Gastrocnemius medialis (tissue), 4 donors: ENCODE measurements at regions not wholly inside any gene's neighbourhood (a gene's known extent, or its start where the extent isn't known, plus 50 kb on each side); places are given as distances from the start of the nearest gene placed in this dataset.

Source experiments
- ATAC-seq, 2 donors: fragments of 150-250 bp; one replicate each; pipeline ENCODE4 v1.9.1; 2016
- DNase-seq, 2 donors: peaks; one replicate each; pipeline ENCODE4 v3.0.0-alpha.2; 2019
- H3K27ac ChIP-seq, 4 donors: fragments of 200-600 bp; sonication (generic); 1 replicate in 1 of 4; 2 replicates in 3 of 4; pipeline ENCODE4 v1.5.1; 2016 to 2018; ENCODE audit warnings: mild to moderate bottlenecking in 2 of 4, moderate library complexity in 1 of 4
- H3K27me3 ChIP-seq, 3 donors: fragments of 200-600 bp; sonication (generic) in 2 of 3; 1 replicate in 1 of 3; 2 replicates in 2 of 3; pipeline versions ENCODE4 v1.5.1 to v1.6.0; 2016 to 2019; ENCODE audit warnings: mild to moderate bottlenecking in 1 of 3, moderate library complexity in 1 of 3
- H3K36me3 ChIP-seq, 2 donors: fragments of 200-600 bp; sonication (generic) in 1 of 2; one replicate each; pipeline ENCODE4 v1.5.1; 2017 to 2018
- H3K4me1 ChIP-seq, 2 donors: fragments of 200-600 bp; sonication (generic) in 1 of 2; one replicate each; pipeline ENCODE4 v1.5.1; 2016 to 2017; ENCODE audit warnings: mild to moderate bottlenecking in 2 of 2
- H3K4me3 ChIP-seq, 4 donors: fragments of 200-600 bp; sonication (generic) in 3 of 4; 1 replicate in 1 of 4; 2 replicates in 3 of 4; pipeline ENCODE4 v1.5.1; 2016 to 2019; ENCODE audit warnings: mild to moderate bottlenecking in 2 of 4
- H3K9me3 ChIP-seq, 3 donors: fragments of 200-600 bp; sonication (generic) in 2 of 3; 1 replicate in 1 of 3; 2 replicates in 2 of 3; pipeline ENCODE4 v1.5.1; 2016 to 2019
- CTCF ChIP-seq, 5 experiments: fragments of 450-650 bp in 3 of 5; fragments of 200-600 bp in 2 of 5; sonication (generic) in 2 of 5; IDR thresholded peaks in 4 of 5; conservative IDR thresholded peaks in 1 of 5; 1 replicate in 4 of 5; 2 replicates in 1 of 5; pipeline ENCODE4 v1.5.1; 2016 to 2019; ENCODE audit warnings: antibody characterized with exemption in 5 of 5, mild to moderate bottlenecking in 3 of 5, moderate library complexity in 3 of 5
- POLR2A ChIP-seq, 2 donors: fragments of 450-650 bp; IDR thresholded peaks; one replicate each; pipeline ENCODE4 v1.6.1; 2017; ENCODE audit warnings: antibody characterized with exemption in 2 of 2, mild to moderate bottlenecking in 2 of 2, moderate library complexity in 2 of 2
- in situ Hi-C, 4 donors: fragments of 200-750 bp; cut with MboI; loops; one replicate each; pipeline versions ENCODE4 v1.15.0 to v1.8.0; 2017; ENCODE audit warnings: low sequenced_read_pairs in 4 of 4
- intact Hi-C: fragments of 100-400 bp; cut with DNase I; formaldehyde crosslinking; loops from one replicate; pipeline ENCODE4 v1.15.1; 2023; ENCODE audit warnings: low total_unique reads
- microRNA-seq, 2 donors: library from miRNA; unstranded; fragments of <30 nt; microRNA quantifications; one replicate each; pipeline ENCODE4, GENCODE V29; 2016; ENCODE audit warnings: borderline replicate concordance in 2 of 2

GRCh38 chr11:70952191-70952590, 300.2 kb downstream of the SHANK2 start:
- intact Hi-C loops, result no loop called here
- in situ Hi-C loops, result no loop called here

GRCh38 chr11:70953720-70954119, 298.7 kb downstream of the SHANK2 start:
- no peaks in the 10 kb centered on the region for H3K27me3 ChIP-seq
- DNase-seq (no peak), ATAC-seq (no peak)
- H3K4me3 ChIP-seq, result no peak overlapping the region
- no peak overlapping the region for H3K27ac ChIP-seq
- no peaks in the 10 kb centered on the region for H3K4me1 ChIP-seq
- intact Hi-C loops, result no loop called here
- H3K9me3 ChIP-seq, result no peaks in the 10 kb centered on the region
- no peaks in the 10 kb centered on the region for H3K36me3 ChIP-seq
- no peak for TF ChIP-seq POLR2A (IDR thresholded peaks at IDR 0.05)
- no peak for TF ChIP-seq CTCF (IDR thresholded peaks at IDR 0.05 in 4 of 5, conservative IDR thresholded peaks at IDR 0.05 in 1 of 5)
- in situ Hi-C loops, result no loop called here

More at GRCh38 chr11:70952191-70952590, 300.2 kb downstream of the SHANK2 start:
- Histone ChIP-seq H3K4me3 (no peak overlapping the region), H3K9me3 (no peaks in the 10 kb centered on the region), H3K4me1 (no peaks in the 10 kb centered on the region), H3K27ac (no peak overlapping the region), H3K27me3 (no peaks in the 10 kb centered on the region), H3K36me3 (no peaks in the 10 kb centered on the region)
- DNase-seq (no peak), ATAC-seq (no peak)
- no peak for TF ChIP-seq CTCF (IDR thresholded peaks at IDR 0.05 in 4 of 5, conservative IDR thresholded peaks at IDR 0.05 in 1 of 5)

GRCh38 chr11:70954471-70954870, 297.9 kb downstream of the SHANK2 start:
- H3K4me3 ChIP-seq, result no peak overlapping the region
- in situ Hi-C loops (no loop called here), intact Hi-C loops (no loop called here)
- H3K9me3 ChIP-seq, result no peaks in the 10 kb centered on the region
- no peaks in the 10 kb centered on the region for H3K36me3 ChIP-seq
- no peak for TF ChIP-seq POLR2A (IDR thresholded peaks at IDR 0.05)
- no peak for TF ChIP-seq CTCF (IDR thresholded peaks at IDR 0.05 in 4 of 5, conservative IDR thresholded peaks at IDR 0.05 in 1 of 5)
- H3K4me1 ChIP-seq, result no peaks in the 10 kb centered on the region
- H3K27me3 ChIP-seq, result no peaks in the 10 kb centered on the region
- DNase-seq, result no peak
- H3K27ac ChIP-seq, result no peak overlapping the region
- ATAC-seq, result no peak

Small RNAs in the stretch of these regions (microRNA-seq; reads per million reads assigned to microRNA genes)
- gene MIR3664, result 0 reads per million in 2 donors
